ENCODE measurements at regions not wholly inside any gene's neighbourhood (a gene's known extent, or its start where the extent isn't known, plus 50 kb on each side); places are given as distances from the start of the nearest gene placed in this dataset.

DNA sequence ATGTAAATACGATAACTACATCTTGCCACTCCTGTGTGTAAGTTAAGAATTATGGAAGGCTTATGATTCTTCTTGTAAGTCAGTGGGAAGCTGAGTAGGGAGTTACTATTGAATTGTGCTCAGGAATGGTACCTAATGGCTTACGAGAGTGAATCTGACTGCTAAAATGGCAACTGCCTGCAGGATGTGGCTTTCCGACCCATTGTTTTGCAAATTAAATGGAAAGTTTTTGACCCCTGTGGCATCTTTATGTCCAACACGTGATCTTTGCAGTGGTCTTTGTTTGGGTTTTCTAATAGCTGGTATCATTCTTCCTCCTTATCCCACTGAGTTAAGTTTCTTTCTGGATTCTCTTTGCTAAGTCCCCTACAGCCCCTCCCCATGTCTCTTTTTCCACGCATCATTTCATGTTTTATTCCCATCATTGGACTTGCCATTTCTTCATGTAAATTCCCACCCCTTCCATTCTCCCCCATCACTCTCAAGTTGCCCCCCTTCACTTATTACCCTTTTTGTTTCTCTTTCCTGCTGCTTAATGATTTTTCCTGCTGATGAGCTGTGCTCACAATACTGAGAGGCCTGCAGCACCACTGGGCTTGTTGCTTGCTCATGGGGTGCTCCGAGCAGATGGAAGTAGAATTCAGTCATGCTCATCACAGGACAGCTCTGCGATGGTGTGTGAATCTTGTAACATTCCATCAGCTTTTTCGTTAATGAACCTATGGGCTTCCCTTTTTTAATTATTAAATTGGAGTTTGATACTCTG, 428.2 kb upstream of the IL12A start:
- DNase-seq = no peak

GRCh38 chr3:159565313-159565712, 423.3 kb upstream of the IL12A start:
- no peak for DNase-seq

DNA sequence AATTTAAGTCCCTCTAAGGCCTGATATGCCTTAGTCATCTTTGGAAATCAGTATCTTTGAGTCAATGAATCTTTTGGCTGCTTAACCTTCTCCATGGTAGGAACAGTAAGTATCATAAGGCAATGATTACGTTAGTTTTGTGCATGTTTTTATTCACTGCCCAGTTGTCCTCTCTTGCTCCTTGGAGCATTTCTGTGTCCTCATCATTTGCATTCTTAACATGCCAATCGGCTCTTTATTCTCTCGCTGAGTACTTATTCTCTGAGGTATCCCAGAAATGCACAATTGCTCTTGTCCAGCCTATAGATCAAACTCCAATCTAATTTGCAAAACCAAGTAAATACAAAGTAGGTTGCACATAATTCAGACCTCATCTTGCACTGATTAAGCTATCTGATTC, 405.0 kb upstream of the IL12A start:
- no peak for DNase-seq

- no peak for DNase-seq
These were observed 404.2 kb upstream of the IL12A start for GRCh38 chr3:159584421-159584820.

DNA sequence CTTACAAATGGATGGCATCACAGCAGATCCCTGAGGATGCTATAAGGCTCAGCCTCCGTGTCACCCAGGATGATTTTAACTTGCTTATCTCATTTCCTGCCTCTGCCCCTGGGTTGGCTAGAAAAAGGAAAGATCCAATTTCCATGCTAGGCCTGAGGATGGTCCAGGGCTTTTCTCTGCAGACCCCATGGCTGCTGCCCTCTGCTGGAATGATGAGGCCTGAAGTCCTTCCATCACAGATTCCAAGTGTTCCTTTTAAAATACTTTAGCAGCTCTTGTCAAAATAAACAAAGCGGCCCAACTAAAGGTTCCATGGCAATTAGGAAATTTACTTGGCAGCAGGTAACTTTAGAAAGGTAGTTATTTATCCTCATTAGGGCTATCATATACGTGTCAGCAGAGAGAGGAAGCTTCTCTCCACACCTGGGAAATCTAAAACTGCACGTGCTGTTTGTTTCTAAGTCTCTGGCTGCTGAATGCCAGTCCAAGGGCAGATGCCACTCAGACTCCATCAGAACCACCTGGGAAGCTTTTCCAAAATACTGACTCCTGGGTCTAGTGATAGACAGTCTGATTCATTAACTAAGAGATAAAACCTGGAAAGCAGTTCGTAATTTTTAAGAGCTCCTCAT, 401.9 kb upstream of the IL12A start:
- no peak for DNase-seq

DNA sequence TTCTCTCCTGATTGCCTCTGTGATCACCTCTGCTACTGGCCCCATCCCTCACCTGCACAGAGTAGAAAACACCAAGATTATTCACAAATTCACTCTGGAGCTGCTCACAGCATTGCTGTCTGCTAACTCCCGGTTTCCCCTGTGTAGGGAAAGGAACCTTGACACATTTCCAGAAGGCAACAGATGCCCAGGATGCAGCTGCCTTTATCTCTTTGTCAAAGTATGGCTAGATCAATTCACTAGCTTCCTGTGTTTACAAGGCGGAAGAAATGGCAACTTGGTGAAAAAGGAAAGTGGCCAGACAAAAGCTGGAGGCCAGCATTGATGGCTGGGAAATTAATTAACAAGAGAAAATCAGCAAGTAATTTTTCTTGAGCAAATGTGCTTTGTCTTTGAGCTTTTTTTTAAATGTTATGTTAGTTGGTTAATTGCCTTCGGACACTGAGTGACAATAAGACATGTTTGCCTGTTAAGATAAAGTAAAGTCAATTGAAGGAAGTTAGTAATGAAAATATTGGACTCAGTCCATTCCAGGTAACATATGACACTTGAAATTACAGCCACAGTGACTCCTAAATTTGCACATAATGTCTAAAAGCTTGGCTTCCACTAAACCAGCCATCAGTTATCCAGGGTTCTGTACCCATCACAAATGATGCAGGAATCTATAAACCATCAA, 394.6 kb upstream of the IL12A start:
- DNase-seq = no peak

DNA sequence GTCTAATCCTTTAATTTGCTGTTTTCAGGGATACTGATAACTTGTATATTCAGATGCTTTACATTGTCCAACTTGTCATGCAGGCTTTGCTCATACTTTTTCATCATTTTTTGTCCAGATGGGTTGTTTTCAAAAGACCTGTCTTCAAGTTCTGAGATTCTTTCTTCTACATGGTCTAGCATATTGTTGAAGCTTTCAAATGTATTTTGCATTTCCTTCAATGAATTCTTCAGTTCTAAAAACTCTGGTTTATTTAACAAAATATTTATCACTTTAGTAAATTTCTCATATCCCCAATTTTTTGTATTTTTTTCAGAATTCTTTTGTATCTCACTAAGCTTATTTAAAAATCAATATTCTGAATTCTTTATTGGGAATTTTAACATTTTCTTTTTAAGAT, 388.3 kb upstream of the IL12A start:
- DNase-seq = no peak

GRCh38 chr3:159604151-159604581, 384.5 kb upstream of the IL12A start:
- DNase-seq = no peak

- DNase-seq = no peak
These were observed 383.5 kb upstream of the IL12A start for GRCh38 chr3:159605101-159605500.

GRCh38 chr3:159605776-159606175, 382.9 kb upstream of the IL12A start:
- no peak for DNase-seq

DNA sequence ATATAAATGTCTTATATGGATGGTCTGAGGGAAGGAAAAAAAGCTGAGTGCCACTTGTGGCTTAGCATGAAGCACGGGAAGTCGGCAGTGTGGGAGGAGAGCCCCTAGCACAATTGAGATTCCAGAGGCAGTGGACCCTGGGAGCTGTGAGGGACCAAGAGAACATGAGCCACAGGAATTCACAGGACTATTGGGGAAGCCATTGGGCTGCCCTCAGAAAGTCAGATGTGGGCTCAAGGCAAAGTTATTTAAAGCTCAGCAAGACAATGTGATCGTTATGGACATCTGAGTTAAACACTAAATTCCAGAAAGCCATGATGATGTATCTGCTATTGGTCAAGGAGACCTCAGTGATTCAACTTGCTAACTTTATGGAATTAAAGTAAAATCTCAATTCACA, 380.8 kb upstream of the IL12A start:
- DNase-seq = no peak

DNA sequence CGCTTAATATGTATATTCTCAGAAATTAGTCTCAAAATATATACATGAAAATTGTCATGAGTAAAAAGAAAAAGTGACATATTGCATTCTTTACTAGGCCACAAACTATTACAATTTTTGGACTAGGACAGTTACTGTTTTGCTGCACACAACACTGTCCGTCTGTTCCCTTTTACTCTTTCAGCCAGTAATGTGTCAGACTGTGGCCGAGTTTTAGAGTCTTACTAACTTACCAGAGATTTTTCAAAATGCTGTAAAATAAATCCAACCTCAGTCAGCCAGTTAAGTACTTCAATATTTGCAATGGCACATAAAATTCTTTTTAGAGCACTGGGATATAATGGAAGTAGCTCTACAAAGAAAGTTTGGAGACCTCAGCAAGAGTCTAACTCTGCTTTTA, 380.3 kb upstream of the IL12A start:
- no peak for DNase-seq

DNA sequence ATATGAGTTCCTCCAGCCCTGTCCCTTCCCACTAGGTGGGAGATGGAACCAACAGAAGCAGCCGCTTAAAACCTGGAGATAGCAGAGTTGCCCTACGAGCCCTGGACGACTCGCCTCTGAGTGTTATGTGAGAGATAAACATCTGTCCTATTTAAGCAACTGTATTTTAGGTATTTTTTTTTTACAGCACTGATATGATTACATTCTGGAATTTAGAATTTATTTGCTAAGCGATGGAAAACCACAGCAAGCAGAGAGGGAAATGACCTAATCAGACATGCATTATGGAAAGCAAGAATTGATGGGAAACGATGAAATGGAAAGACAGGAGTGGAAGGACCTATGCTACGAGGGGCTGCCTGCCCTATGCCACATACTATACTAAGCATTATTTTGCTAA, 379.0 kb upstream of the IL12A start:
- DNase-seq = no peak

DNA sequence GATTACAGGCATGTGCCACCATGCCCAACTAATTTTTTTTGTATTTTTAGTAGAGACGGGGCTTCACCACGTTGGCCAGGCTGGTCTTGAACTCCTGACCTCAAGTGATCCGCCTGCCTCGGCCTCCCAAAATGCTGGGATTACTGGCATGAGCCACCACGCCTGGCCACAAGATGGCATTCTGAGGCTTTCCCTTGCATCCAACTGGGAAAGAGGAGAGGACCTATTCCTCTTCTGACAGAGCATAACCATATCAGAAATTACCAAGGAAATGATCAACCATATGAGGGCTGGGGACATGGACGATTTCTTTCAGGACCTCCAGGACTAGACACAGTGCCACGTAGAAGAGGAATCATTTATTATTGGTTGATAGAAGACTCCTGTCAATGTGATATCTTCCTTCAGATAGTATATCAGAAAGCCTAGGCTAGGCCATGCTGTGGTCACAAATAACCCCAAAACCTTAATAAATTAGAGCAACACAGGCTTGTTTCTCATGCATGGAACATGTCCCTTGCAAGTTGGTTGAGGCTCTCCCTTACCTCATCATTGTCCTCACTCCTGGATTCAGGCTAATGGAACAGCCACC, 372.3 kb upstream of the IL12A start:
- no peak for DNase-seq

DNA sequence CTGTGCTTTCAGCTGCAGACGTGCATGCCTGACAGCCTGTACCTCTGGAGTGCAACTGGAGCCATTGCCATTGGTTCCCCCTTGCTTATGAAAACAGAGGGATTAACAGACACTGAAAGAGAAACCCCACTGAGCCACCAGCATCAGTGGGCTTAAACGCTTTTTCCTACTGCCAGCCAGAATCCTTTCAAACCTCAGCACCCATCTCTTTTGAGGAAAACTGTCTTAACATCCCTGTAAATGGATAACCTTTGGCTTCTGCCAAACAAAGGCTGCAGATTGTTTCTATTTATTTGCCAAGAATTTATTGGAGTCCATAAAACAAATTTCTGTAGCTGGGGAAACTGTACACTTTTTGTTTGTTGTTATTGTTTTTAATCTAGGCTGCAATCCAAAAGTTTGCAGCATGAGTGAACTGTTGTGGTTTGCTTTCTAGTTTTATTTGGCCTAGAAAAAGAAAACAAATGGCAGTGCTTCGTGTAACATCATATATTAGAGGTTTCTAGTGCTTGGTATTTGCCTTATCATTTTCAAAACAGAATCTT, 369.2 kb upstream of the IL12A start:
- no peak for DNase-seq

- no peak for DNase-seq
These were observed 368.4 kb upstream of the IL12A start for GRCh38 chr3:159620281-159620680.

DNA sequence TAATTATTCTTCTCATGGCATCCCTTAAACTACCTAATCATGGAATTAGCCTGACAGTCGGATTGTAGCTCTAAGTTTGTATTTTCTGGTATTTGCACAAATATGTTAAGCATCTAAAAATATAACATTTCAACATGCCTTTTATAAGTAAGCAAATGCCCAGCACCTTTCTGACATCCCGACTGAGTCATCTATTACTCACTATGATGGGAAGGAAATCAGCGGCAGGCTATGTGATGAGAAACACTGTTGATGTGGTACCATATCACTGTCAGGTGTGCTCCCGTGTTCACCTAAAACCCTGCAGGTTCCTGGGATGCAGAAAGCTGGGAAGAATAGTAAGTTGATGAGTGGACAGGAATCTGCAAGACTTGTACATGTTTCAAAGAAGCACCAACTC, 367.8 kb upstream of the IL12A start:
- no peak for DNase-seq

GRCh38 chr3:159624616-159625015, 364.0 kb upstream of the IL12A start:
- DNase-seq = no peak

- no peak for DNase-seq
These were observed 363.0 kb upstream of the IL12A start for GRCh38 chr3:159625594-159625993.

- DNase-seq = no peak
These were observed 362.0 kb upstream of the IL12A start for GRCh38 chr3:159626598-159626997.

GRCh38 chr3:159627229-159627628, 361.4 kb upstream of the IL12A start:
- no peak for DNase-seq

GRCh38 chr3:159627634-159628033, 361.0 kb upstream of the IL12A start:
- no peak for DNase-seq

DNA sequence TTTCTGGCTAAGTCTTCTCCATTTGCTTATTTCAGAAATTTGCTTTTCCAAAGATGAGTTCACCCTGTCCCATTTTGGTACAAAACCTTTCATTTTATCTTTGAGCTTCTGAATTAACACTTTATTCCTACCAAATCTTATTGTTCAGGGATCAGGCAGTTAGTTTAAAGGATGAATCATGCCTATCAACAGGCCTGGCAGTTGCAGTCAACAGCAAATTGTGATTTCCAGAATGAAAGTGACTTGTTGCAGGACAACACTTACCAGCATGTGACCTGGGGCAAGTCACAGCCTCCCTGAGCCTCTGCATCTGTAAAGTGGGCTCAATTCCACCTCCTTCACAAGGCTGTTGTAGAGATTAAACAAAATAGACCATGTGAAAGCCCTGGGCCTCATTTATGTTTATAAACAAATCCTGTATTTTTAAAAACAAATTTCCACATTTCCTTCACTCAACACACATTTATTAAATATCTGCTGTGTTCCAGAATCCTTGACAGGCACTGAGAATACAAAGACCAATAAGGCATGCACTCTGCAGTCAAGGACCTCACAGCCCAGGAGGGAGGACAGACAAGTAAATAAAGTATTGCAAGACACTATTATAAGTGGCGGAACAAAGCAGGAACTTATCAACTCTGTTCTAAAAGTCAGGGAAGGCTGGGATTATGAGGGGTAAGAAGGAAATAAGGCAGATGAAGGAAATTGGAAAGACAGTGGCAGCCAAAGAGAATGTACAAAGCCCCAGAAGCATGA, 359.1 kb upstream of the IL12A start:
- no peak for DNase-seq
